ENCODE measurements at regions not wholly inside any gene's neighbourhood (a gene's known extent, or its start where the extent isn't known, plus 50 kb on each side); places are given as distances from the start of the nearest gene placed in this dataset.
"Not testable (repeated sequence)": the region's sequence is repeated elsewhere in the genome, so short reads cannot be mapped to it uniquely, and the experiment has no call there.

- Mint-ChIP-seq H3K27me3 (no peaks in the 10 kb centered on the region), H3K9me3 (no peaks in the 10 kb centered on the region), H3K27ac (no peak overlapping the region), H3K4me1 (peaks cover 0 to 6% (median 0%) of the 10 kb centered on the region in 3 donors), H3K4me3 (no peak overlapping the region), H3K36me3 (no peaks in the 10 kb centered on the region)
Measured at GRCh38 chrX:118221733-118222132, 105.1 kb upstream of the KLHL13 start.

GRCh38 chrX:118222421-118222820, 105.8 kb upstream of the KLHL13 start:
- Mint-ChIP-seq H3K27ac (no peak overlapping the region), H3K9me3 (no peaks in the 10 kb centered on the region), H3K4me1 (peaks cover 0 to 6% (median 0%) of the 10 kb centered on the region in 3 donors), H3K4me3 (no peak overlapping the region), H3K36me3 (no peaks in the 10 kb centered on the region), H3K27me3 (no peaks in the 10 kb centered on the region)

- H3K27ac Mint-ChIP-seq = no peak overlapping the region
- no peaks in the 10 kb centered on the region for H3K36me3 Mint-ChIP-seq
- H3K4me1 Mint-ChIP-seq = peaks cover 0 to 6% (median 0%) of the 10 kb centered on the region in 3 donors
- peaks cover 1% of the 10 kb centered on the region for H3K27me3 Mint-ChIP-seq
- no peaks in the 10 kb centered on the region for H3K9me3 Mint-ChIP-seq
- no peak overlapping the region for H3K4me3 Mint-ChIP-seq
Measured at GRCh38 chrX:118225711-118226428, 109.3 kb upstream of the KLHL13 start.

- Mint-ChIP-seq H3K27ac (no peak overlapping the region), H3K36me3 (no peaks in the 10 kb centered on the region), H3K4me3 (no peak overlapping the region), H3K4me1 (peaks cover 0 to 6% (median 0%) of the 10 kb centered on the region in 3 donors), H3K27me3 (peaks cover 1% of the 10 kb centered on the region), H3K9me3 (no peaks in the 10 kb centered on the region)
Measured at GRCh38 chrX:118228041-118228440, 111.4 kb upstream of the KLHL13 start.

- no peak overlapping the region for H3K27ac Mint-ChIP-seq
- peaks cover 1% of the 10 kb centered on the region for H3K27me3 Mint-ChIP-seq
- no peaks in the 10 kb centered on the region for H3K36me3 Mint-ChIP-seq
- H3K9me3 Mint-ChIP-seq = no peaks in the 10 kb centered on the region
- H3K4me3 Mint-ChIP-seq = no peak overlapping the region
- peaks cover 0 to 6% (median 0%) of the 10 kb centered on the region in 3 donors for H3K4me1 Mint-ChIP-seq
Measured at GRCh38 chrX:118228456-118228855, 111.8 kb upstream of the KLHL13 start.

GRCh38 chrX:118231464-118231863, 114.4 kb upstream of the WDR44 start:
- Mint-ChIP-seq H3K4me3 (no peak overlapping the region), H3K27ac (no peak overlapping the region), H3K4me1 (no peaks in the 10 kb centered on the region), H3K36me3 (peaks cover 2% of the 10 kb centered on the region), H3K27me3 (peaks cover 1% of the 10 kb centered on the region), H3K9me3 (peaks cover 2 to 5% (median 5%) of the 10 kb centered on the region in 3 donors)

- no peak overlapping the region for H3K4me3 Mint-ChIP-seq
- no peaks in the 10 kb centered on the region for H3K4me1 Mint-ChIP-seq
- no peak overlapping the region for H3K27ac Mint-ChIP-seq
- peaks cover 2% of the 10 kb centered on the region for H3K36me3 Mint-ChIP-seq
- peaks cover 2 to 6% (median 5%) of the 10 kb centered on the region in 3 donors for H3K9me3 Mint-ChIP-seq
- peaks cover 2% of the 10 kb centered on the region for H3K27me3 Mint-ChIP-seq
Measured at GRCh38 chrX:118239178-118239870, 106.6 kb upstream of the WDR44 start.

GRCh38 chrX:118239913-118240698, 105.8 kb upstream of the WDR44 start:
- H3K9me3 Mint-ChIP-seq = peaks cover 2 to 8% (median 5%) of the 10 kb centered on the region in 3 donors
- peaks cover 2% of the 10 kb centered on the region for H3K27me3 Mint-ChIP-seq
- peaks cover 2% of the 10 kb centered on the region for H3K36me3 Mint-ChIP-seq
- H3K27ac Mint-ChIP-seq = no peak overlapping the region
- H3K4me1 Mint-ChIP-seq = no peaks in the 10 kb centered on the region
- H3K4me3 Mint-ChIP-seq = no peak overlapping the region

- not testable (repeated sequence) for H3K36me3 Mint-ChIP-seq, H3K9me3 Mint-ChIP-seq, H3K4me3 Mint-ChIP-seq, H3K4me1 Mint-ChIP-seq, H3K27me3 Mint-ChIP-seq, H3K27ac Mint-ChIP-seq
Measured at GRCh38 chrX:118246961-118247360, 98.9 kb upstream of the WDR44 start.

- Mint-ChIP-seq H3K36me3 (no peaks in the 10 kb centered on the region), H3K9me3 (peaks cover 0 to 1% (median 0%) of the 10 kb centered on the region in 3 donors), H3K27me3 (no peaks in the 10 kb centered on the region), H3K4me3 (no peak overlapping the region), H3K4me1 (no peaks in the 10 kb centered on the region), H3K27ac (no peak overlapping the region)
Measured at GRCh38 chrX:118249146-118249545, 96.8 kb upstream of the WDR44 start.

GRCh38 chrX:118250445-118250844, 95.5 kb upstream of the WDR44 start:
- Mint-ChIP-seq H3K4me3 (no peak overlapping the region), H3K27me3 (no peaks in the 10 kb centered on the region), H3K9me3 (no peaks in the 10 kb centered on the region), H3K36me3 (no peaks in the 10 kb centered on the region), H3K4me1 (no peaks in the 10 kb centered on the region), H3K27ac (no peak overlapping the region)

GRCh38 chrX:118251271-118251670, 94.6 kb upstream of the WDR44 start:
- no peaks in the 10 kb centered on the region for H3K36me3 Mint-ChIP-seq
- H3K4me3 Mint-ChIP-seq = no peak overlapping the region
- H3K27ac Mint-ChIP-seq = no peak overlapping the region
- H3K27me3 Mint-ChIP-seq = no peaks in the 10 kb centered on the region
- no peaks in the 10 kb centered on the region for H3K9me3 Mint-ChIP-seq
- no peaks in the 10 kb centered on the region for H3K4me1 Mint-ChIP-seq

GRCh38 chrX:118252967-118253366, 92.9 kb upstream of the WDR44 start:
- Mint-ChIP-seq H3K27me3 (no peaks in the 10 kb centered on the region), H3K27ac (no peak overlapping the region), H3K4me1 (no peaks in the 10 kb centered on the region), H3K36me3 (no peaks in the 10 kb centered on the region), H3K9me3 (no peaks in the 10 kb centered on the region), H3K4me3 (peak overlapping the region in 1 of 4 donors; percentile 25)

GRCh38 chrX:118254611-118255010, 91.3 kb upstream of the WDR44 start:
- Mint-ChIP-seq H3K9me3 (no peaks in the 10 kb centered on the region), H3K27me3 (no peaks in the 10 kb centered on the region)

GRCh38 chrX:118255921-118256320, 90.0 kb upstream of the WDR44 start:
- Mint-ChIP-seq H3K27me3 (peaks cover 2% of the 10 kb centered on the region), H3K4me3 (no peak overlapping the region), H3K27ac (no peak overlapping the region), H3K9me3 (no peaks in the 10 kb centered on the region), H3K36me3 (no peaks in the 10 kb centered on the region), H3K4me1 (no peaks in the 10 kb centered on the region)

More at GRCh38 chrX:118254611-118255010, 91.3 kb upstream of the WDR44 start:
- Mint-ChIP-seq H3K36me3 (no peaks in the 10 kb centered on the region), H3K27ac (peak overlapping the region in 1 of 3 donors; percentile 78), H3K4me1 (no peaks in the 10 kb centered on the region), H3K4me3 (no peak overlapping the region)

Measured in IgD-negative memory B cell (primary cell).